MG63 (cell line): ENCODE measurements at regions not wholly inside any gene's neighbourhood (a gene's known extent, or its start where the extent isn't known, plus 50 kb on each side); places are given as distances from the start of the nearest gene placed in this dataset.

Experiments
- DNase-seq: peaks from one replicate; pipeline ENCODE4 v3.0.0-alpha.2; 2020
- H3K27me3 ChIP-seq: fragments of 250-450 bp; sonication (Bioruptor Pico); 2 replicates; pipeline ENCODE4 v1.5.1; 2020; ENCODE audit warnings: mild to moderate bottlenecking, moderate library complexity
- H3K36me3 ChIP-seq: fragments of 250-450 bp; sonication (Bioruptor Pico); 2 replicates; pipeline ENCODE4 v1.5.1; 2020; ENCODE audit warnings: mild to moderate bottlenecking, moderate library complexity
- H3K4me3 ChIP-seq: fragments of 250-450 bp; sonication (Bioruptor Pico); 2 replicates; pipeline ENCODE4 v1.5.1; 2020; ENCODE audit warnings: mild to moderate bottlenecking, moderate library complexity
- H3K9me3 ChIP-seq: fragments of 250-450 bp; sonication (Bioruptor Pico); 2 replicates; pipeline ENCODE4 v1.5.1; 2020; ENCODE audit warnings: mild to moderate bottlenecking, moderate library complexity

DNA sequence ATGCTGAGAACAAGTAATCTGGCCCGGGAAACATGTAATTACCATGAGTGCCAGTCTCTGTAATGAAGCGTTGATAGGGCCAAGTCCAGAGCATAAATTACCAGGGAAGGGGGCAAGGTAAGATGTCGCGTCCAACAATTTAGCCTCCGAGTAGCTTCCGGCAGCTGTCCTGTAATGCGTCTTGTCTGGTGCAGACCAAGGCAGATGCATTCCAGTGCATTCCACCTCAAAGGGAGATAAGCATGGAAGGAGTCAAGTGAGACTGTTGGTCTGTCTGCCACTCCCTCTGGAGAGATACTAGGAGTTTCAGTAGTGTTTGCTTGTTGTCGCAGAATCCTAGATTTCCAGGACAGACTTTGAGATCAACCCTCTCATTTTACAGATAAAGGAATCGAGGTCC is 218.3 kb downstream of the AACS start:
- DNase-seq, result no peak
- H3K4me3 ChIP-seq, result no peak overlapping the region
- no peaks in the 10 kb centered on the region for H3K9me3 ChIP-seq
- no peaks in the 10 kb centered on the region for H3K36me3 ChIP-seq
- H3K27me3 ChIP-seq, result no peaks in the 10 kb centered on the region

GRCh38 chr12:125284087-125284486 is 218.9 kb downstream of the AACS start:
- H3K27me3 ChIP-seq, result no peaks in the 10 kb centered on the region
- H3K36me3 ChIP-seq, result no peaks in the 10 kb centered on the region
- no peaks in the 10 kb centered on the region for H3K9me3 ChIP-seq
- no peak for DNase-seq
- no peak overlapping the region for H3K4me3 ChIP-seq

- H3K27me3 ChIP-seq, result peaks cover 7% of the 10 kb centered on the region
- DNase-seq, result no peak
- H3K36me3 ChIP-seq, result no peaks in the 10 kb centered on the region
- H3K4me3 ChIP-seq, result no peak overlapping the region
- H3K9me3 ChIP-seq, result no peaks in the 10 kb centered on the region
Measured at GRCh38 chr12:125284945-125285685, 219.9 kb downstream of the AACS start.

DNA sequence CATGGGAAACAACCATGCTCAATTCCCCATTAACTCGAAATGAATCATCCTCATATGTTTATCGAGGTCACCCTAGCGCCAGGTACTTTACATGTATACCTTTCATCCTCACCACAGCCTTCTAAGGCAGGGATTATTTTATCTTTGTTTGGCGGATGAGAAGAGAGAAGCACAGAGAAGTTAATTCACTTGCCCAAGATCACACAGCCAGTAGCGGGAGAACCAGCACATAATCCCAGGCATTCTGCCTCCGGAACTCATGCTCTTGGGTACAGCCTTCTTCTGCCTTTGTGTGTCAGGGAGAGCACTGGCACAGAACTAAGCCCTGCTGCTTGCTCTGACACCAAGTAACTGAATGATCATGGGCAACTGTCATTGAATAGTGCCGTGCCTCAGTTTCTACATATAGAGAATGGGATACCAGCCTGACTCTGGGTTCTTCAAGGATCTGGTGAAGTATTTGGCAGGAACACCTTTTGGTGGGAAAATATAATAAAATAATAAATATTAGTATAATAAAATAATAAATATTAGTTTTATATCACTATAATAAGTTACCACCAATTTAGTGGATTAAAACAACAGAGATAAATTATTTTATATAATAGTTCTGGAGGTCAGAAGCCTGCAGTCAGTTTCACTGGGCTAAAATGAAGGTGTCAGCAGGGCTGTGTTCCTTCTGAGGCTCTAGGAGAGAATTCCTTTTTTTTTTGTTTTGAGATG is 220.9 kb downstream of the AACS start:
- Histone ChIP-seq H3K4me3 (no peak overlapping the region), H3K27me3 (peaks cover 8% of the 10 kb centered on the region), H3K36me3 (no peaks in the 10 kb centered on the region), H3K9me3 (no peaks in the 10 kb centered on the region)
- DNase-seq, result no peak

- H3K36me3 ChIP-seq, result no peaks in the 10 kb centered on the region
Measured at GRCh38 chr12:125287155-125287847, 222.1 kb downstream of the AACS start.

DNA sequence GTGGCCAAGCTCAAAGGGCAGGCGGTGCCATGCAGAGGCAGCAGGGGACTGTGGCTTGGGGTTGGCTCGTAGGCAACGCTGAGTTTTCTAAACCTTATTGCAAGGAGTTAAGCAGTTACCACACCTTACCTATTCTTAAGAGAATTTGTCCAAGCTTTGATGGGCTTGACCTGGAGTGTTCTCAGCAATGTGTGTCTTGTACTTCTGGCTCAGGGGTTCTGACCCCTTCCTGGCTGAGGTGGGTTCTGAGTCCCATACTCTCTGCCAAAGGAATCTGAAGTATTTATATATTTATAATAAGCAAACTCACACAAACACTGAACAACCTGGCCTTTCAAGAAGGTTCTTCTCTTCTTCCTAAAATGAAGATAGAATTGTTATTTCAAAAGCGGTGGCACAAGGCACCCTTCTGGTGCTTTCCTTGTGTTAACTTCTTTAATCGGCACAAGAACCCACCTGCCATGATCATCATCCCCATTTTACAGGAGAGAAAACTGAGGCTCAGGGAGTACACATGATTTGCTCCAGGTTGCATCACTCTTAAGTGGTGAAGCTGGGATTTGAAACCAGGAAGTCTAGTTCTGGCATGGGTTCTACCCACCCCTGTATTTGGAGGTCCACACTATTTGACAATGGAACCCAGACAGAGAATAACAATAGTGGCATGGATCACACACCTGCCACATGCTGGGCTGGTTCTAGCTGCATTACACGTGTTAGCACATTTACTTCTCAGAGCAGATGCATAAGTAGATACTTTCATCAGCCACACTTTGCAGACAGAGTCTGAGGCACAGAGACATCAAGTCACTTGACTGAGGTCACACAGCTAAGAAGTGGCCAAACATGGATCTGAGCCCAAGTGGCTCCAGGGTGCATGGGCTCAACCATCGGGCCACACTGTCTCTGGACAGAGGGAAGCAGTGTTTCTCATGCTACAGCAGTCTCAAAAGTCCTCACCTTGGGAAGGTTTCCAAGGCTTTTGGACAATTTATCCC is 224.0 kb downstream of the AACS start:
- peaks cover 8% of the 10 kb centered on the region for H3K27me3 ChIP-seq
- peak overlapping the region; percentile 20; the same call in 1 of the 2 replicates for H3K4me3 ChIP-seq
- no peak for DNase-seq
- no peaks in the 10 kb centered on the region for H3K9me3 ChIP-seq
- no peaks in the 10 kb centered on the region for H3K36me3 ChIP-seq

More at GRCh38 chr12:125287155-125287847, 222.1 kb downstream of the AACS start:
- no peaks in the 10 kb centered on the region for H3K9me3 ChIP-seq
- no peak overlapping the region for H3K4me3 ChIP-seq
- peaks cover 8% of the 10 kb centered on the region for H3K27me3 ChIP-seq
- no peak for DNase-seq

DNA sequence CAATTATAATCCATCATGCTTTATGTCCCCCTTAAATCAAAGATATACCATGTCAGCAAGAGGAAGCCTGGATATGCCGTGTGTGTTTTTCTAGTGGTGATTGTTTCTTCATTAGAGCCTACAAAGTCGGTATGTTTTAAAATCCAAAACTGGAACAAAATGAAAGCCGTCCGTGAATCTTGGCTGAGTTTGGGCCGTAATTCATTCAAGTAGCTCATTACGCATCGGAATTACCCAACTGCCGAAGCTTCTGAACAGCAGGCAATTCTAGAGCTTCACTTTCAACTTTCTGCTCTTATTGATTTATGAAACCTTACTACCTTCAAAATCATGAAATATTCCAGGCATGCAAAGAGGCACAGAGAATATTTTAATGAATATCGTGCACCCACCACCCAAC is 224.7 kb downstream of the AACS start:
- H3K4me3 ChIP-seq, result peak overlapping the region; percentile 20; the same call in 1 of the 2 replicates
- no peak for DNase-seq
- H3K27me3 ChIP-seq, result peaks cover 8% of the 10 kb centered on the region
- H3K36me3 ChIP-seq, result no peaks in the 10 kb centered on the region
- no peaks in the 10 kb centered on the region for H3K9me3 ChIP-seq

GRCh38 chr12:125292700-125293099 is 227.5 kb downstream of the AACS start:
- Histone ChIP-seq H3K27me3 (peaks cover 8% of the 10 kb centered on the region), H3K36me3 (no peaks in the 10 kb centered on the region)
- DNase-seq, result no peak

DNA sequence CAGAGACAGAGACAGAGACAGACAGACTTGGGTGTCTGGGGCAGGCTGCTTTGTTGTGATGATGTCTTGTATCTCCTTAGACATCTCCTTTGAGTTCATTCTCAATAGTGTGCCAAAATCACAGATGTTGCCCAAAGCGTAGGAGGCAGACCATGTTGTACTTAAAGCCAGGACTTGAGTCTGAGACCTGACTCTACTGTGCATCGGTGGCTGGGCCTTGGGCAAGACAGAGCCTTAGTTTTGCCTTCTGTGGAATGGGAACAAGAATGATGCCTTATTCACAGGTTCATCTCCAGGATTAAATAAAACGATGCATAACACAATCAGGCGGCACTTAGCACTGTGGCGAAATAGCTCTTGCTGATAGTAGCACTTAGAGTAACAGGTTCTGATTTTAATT is 230.3 kb downstream of the AACS start:
- Histone ChIP-seq H3K4me3 (no peak overlapping the region), H3K9me3 (no peaks in the 10 kb centered on the region), H3K36me3 (no peaks in the 10 kb centered on the region), H3K27me3 (no peaks in the 10 kb centered on the region)
- no peak for DNase-seq

More at GRCh38 chr12:125292700-125293099, 227.5 kb downstream of the AACS start:
- Histone ChIP-seq H3K4me3 (no peak overlapping the region), H3K9me3 (no peaks in the 10 kb centered on the region)

DNA sequence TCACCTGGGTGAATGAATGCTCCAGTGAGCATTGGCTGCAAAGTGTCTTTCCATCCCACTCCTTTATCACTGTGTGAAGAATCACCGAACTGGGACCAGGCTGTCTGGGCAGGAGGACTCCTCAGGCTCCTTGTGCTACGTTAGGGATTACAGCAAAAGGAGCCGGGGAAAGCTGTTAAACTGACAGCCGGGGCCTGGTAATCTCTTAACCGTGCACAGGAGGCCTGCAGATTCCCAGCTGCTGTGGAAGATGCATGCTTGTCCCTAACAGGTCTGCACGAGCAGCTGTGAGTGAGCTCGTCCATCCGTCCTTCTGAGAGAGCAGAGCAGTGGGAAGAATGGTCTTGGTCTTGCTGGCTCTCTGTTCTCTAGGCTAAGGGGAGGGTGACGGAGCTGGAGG is 231.5 kb downstream of the AACS start:
- no peak for DNase-seq
- Histone ChIP-seq H3K4me3 (no peak overlapping the region), H3K27me3 (no peaks in the 10 kb centered on the region), H3K9me3 (no peaks in the 10 kb centered on the region), H3K36me3 (no peaks in the 10 kb centered on the region)

DNA sequence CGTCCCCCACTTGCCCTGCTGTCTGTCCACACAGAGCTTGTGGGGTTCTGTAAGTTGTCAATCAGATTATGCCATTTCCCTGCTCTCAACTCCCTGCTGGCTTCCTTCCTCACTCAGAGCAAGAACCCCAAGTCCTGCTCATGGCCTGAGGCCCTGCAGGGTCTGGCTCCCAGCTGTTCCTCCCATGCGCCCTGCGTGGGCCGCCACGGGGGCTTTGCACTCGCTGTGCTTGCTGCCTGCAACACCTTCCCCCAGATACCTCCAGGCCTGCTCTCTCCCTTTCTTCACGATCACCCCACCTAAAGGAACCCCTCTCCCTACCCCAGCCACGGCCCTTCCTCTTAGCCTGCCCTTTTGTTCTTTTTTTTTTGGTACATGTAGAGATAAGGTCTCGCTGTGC is 234.6 kb downstream of the AACS start:
- Histone ChIP-seq H3K36me3 (no peaks in the 10 kb centered on the region), H3K9me3 (no peaks in the 10 kb centered on the region), H3K4me3 (no peak overlapping the region), H3K27me3 (peaks cover 9% of the 10 kb centered on the region)
- DNase-seq, result no peak

DNA sequence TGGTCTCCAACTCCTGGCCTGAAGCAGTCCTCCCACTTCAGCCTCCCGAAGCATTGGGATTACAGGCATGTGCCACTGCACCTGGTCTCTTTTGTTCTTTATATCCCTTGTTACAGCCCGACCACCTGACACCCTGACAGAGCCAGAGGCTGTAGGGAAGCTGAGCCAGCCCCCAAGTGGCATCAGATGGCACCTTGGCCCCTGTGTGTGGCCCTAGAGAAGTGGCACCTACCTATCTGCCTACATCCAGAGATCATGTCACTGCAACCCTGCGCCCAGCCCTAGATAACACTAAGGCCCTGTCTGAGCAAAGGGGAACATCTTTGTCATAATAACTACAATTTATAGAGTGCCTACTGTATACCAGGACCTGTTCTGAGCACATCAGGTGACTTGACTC is 235.0 kb downstream of the AACS start:
- no peaks in the 10 kb centered on the region for H3K36me3 ChIP-seq
- H3K27me3 ChIP-seq, result peaks cover 9% of the 10 kb centered on the region
- no peaks in the 10 kb centered on the region for H3K9me3 ChIP-seq
- no peak for DNase-seq
- H3K4me3 ChIP-seq, result no peak overlapping the region

DNA sequence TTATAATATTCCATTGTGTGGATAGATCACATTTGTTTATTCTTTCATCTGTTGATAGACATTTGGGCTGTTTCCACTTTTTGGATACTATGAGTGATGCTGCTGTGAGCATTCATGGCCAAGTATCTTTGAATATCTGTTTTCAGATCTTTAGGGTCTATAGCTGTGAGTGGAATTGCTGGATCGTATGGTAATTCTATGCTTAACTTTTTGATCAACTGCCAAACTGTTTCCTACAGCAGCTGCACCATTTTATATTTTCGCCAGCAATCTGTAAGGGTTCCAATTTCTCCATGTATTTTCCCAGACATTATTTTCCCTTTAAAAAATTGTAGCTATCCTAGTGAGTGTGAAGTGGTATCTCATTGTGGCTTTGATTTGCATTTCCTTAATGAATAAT is 238.1 kb downstream of the AACS start:
- Histone ChIP-seq H3K9me3 (no peaks in the 10 kb centered on the region), H3K4me3 (no peak overlapping the region), H3K27me3 (peaks cover 9% of the 10 kb centered on the region), H3K36me3 (no peaks in the 10 kb centered on the region)
- DNase-seq, result no peak

DNA sequence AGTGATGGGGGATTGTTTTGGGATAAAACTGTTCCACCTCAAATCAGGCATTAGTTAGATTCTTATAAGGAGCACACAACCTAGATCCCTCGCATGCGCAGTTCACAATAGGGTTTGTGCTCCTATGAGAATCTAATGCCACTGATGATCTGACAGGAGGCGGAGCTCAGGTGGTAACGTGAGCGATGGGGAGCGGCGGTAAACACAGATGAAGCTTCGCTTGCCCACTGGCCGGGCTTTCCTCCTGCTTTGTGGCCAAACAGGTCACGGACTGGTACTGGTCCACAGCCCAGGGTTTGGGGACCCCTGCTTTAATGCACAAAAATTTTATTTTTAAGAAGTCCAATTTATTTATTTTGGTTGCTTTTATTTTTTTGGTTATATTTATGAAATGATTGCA is 238.8 kb downstream of the AACS start:
- H3K4me3 ChIP-seq, result no peak overlapping the region
- peaks cover 9% of the 10 kb centered on the region for H3K27me3 ChIP-seq
- no peaks in the 10 kb centered on the region for H3K36me3 ChIP-seq
- DNase-seq, result no peak
- H3K9me3 ChIP-seq, result no peaks in the 10 kb centered on the region

GRCh38 chr12:125305231-125305630 is 240.0 kb downstream of the AACS start:
- H3K9me3 ChIP-seq, result no peaks in the 10 kb centered on the region
- no peak for DNase-seq
- H3K36me3 ChIP-seq, result no peaks in the 10 kb centered on the region
- peaks cover 9% of the 10 kb centered on the region for H3K27me3 ChIP-seq
- H3K4me3 ChIP-seq, result no peak overlapping the region

GRCh38 chr12:125310461-125310860 is 245.2 kb downstream of the AACS start:
- H3K9me3 ChIP-seq, result no peaks in the 10 kb centered on the region
- H3K36me3 ChIP-seq, result no peaks in the 10 kb centered on the region
- no peak overlapping the region for H3K4me3 ChIP-seq
- no peaks in the 10 kb centered on the region; the same call in 1 of the 2 replicates for H3K27me3 ChIP-seq
- no peak for DNase-seq
